ENCODE measurements at regions not wholly inside any gene's neighbourhood (a gene's known extent, or its start where the extent isn't known, plus 50 kb on each side); places are given as distances from the start of the nearest gene placed in this dataset.

GRCh38 chr9:88236511-88237478 is 98.5 kb upstream of the SPATA31C2 start:
- TF ChIP-seq ELF1 (IDR thresholded peaks at IDR 0.05; ENCODE audit: borderline replicate concordance, low read depth) (no peak), POLR2A (IDR thresholded peaks at IDR 0.05; ENCODE audit: borderline replicate concordance, extremely low read depth, insufficient read depth, insufficient read length) (no peak), MAX (IDR thresholded peaks at IDR 0.05) (no peak), POLR2AphosphoS5 (IDR thresholded peaks at IDR 0.05; ENCODE audit: low read depth, low read length) (no peak), CEBPB (IDR thresholded peaks at IDR 0.05; ENCODE audit: low read depth) (no peak), ATF3 (IDR thresholded peaks at IDR 0.05) (no peak), CTCF (IDR thresholded peaks at IDR 0.05 in 2 of 3, conservative IDR thresholded peaks at IDR 0.05 in 1 of 3; ENCODE audit: borderline replicate concordance in 1 of 3, insufficient read depth in 1 of 3, low read depth in 2 of 3, low read length in 2 of 3) (no peak), EZH2 (IDR thresholded peaks at IDR 0.05) (no peak), EZH2phosphoT487 (IDR thresholded peaks at IDR 0.05; ENCODE audit: borderline replicate concordance) (no peak), EGR1 (IDR thresholded peaks at IDR 0.05; ENCODE audit: low read depth) (no peak)
